Neural progenitor cell (in vitro differentiated cells): ENCODE measurements at regions not wholly inside any gene's neighbourhood (a gene's known extent, or its start where the extent isn't known, plus 50 kb on each side); places are given as distances from the start of the nearest gene placed in this dataset.

ENCODE experiments used
- EZH2 ChIP-seq: fragments of 200-600 bp; sonication (generic); IDR thresholded peaks from 2 replicates; pipeline ENCODE4 v1.6.1; 2017; ENCODE audit warnings: antibody characterized with exemption, mild to moderate bottlenecking, moderate library complexity
- EZH2phosphoT487 ChIP-seq: fragments of 200-600 bp; sonication (generic); IDR thresholded peaks from 2 replicates; pipeline ENCODE4 v1.6.1; 2017; ENCODE audit warnings: antibody characterized with exemption
- TF ChIP-seq, protein P1 (sequence below): fragments of 200-600 bp; sonication (generic); IDR thresholded peaks from 2 replicates; pipeline ENCODE4 v1.5.1; 2017; ENCODE audit warnings: antibody characterized with exemption, mild to moderate bottlenecking

- TF ChIP-seq, protein P1, sequence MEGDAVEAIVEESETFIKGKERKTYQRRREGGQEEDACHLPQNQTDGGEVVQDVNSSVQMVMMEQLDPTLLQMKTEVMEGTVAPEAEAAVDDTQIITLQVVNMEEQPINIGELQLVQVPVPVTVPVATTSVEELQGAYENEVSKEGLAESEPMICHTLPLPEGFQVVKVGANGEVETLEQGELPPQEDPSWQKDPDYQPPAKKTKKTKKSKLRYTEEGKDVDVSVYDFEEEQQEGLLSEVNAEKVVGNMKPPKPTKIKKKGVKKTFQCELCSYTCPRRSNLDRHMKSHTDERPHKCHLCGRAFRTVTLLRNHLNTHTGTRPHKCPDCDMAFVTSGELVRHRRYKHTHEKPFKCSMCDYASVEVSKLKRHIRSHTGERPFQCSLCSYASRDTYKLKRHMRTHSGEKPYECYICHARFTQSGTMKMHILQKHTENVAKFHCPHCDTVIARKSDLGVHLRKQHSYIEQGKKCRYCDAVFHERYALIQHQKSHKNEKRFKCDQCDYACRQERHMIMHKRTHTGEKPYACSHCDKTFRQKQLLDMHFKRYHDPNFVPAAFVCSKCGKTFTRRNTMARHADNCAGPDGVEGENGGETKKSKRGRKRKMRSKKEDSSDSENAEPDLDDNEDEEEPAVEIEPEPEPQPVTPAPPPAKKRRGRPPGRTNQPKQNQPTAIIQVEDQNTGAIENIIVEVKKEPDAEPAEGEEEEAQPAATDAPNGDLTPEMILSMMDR: no peak
- TF ChIP-seq EZH2 (no peak), EZH2phosphoT487 (no peak)
These were observed 687.2 kb downstream of the TBC1D22A start for GRCh38 chr22:47449508-47450270.
